SK-N-SH (cell line): ENCODE measurements at regions not wholly inside any gene's neighbourhood (a gene's known extent, or its start where the extent isn't known, plus 50 kb on each side); places are given as distances from the start of the nearest gene placed in this dataset.

Source experiments
- CTCF ChIA-PET: fragments of 300-600, 350-600 bp; formaldehyde crosslinking; extraction: SDS; loops from one replicate; lab custom pipeline; 2021; lab: Yijun Ruan, JAX
- POLR2A ChIA-PET: fragments of 350-600 bp; sonication (Branson Sonifier 250); formaldehyde crosslinking; extraction: SDS; loops from one replicate; lab custom pipeline; 2020; ENCODE audit warnings: antibody characterized with exemption, inconsistent platforms; lab: Yijun Ruan, JAX
- DNase-seq: peaks from one replicate; pipeline ENCODE4 v3.0.0; 2012
- H2AFZ ChIP-seq: fragments of 200-600 bp; sonication (generic); 2 replicates; pipeline ENCODE4 v1.8.1; 2016; ENCODE audit warnings: antibody characterized with exemption, mild to moderate bottlenecking, low read depth
- H3F3A ChIP-seq: fragments of 200-600 bp; sonication (generic); replicated peaks from 2 replicates; pipeline ENCODE3; 2016; ENCODE audit warnings: antibody characterized with exemption, mild to moderate bottlenecking; ENCODE audit not compliant: insufficient read depth
- H3K27ac ChIP-seq, 2 experiments: fragments of 200-500 bp in 1 of 2; fragments of 200-600 bp in 1 of 2; sonication (Bioruptor generic) in 1 of 2; sonication (generic), shearing (Covaris generic) in 1 of 2; 2 replicates each; pipeline versions ENCODE4 v1.5.1 to v1.6.1; 2014 to 2016; ENCODE audit warnings: low read depth in 2 of 2, inconsistent platforms in 1 of 2, low read length in 1 of 2, mild to moderate bottlenecking in 1 of 2, mixed read lengths in 1 of 2
- H3K27me3 ChIP-seq: fragments of 200-600 bp; sonication (generic), shearing (Covaris generic); 2 replicates; pipeline ENCODE4 v1.6.1; 2016; ENCODE audit warnings: mixed run types; ENCODE audit not compliant: insufficient read depth
- H3K36me3 ChIP-seq, 2 experiments: fragments of 200-500 bp in 1 of 2; fragments of 200-600 bp in 1 of 2; sonication (Bioruptor generic) in 1 of 2; sonication (generic) in 1 of 2; replicated peaks in 1 of 2; 2 replicates each; pipeline versions ENCODE3 to v1.5.1; 2014 to 2016; ENCODE audit warnings: low read length in 1 of 2, mild to moderate bottlenecking in 1 of 2; ENCODE audit not compliant: insufficient read depth in 2 of 2, control insufficient read depth in 1 of 2
- H3K4me1 ChIP-seq, 2 experiments: fragments of 200-500 bp in 1 of 2; fragments of 200-600 bp in 1 of 2; sonication (Bioruptor generic) in 1 of 2; sonication (generic), shearing (Covaris generic) in 1 of 2; 2 replicates each; pipeline versions ENCODE4 v1.5.1 to v1.6.1; 2014 to 2016; ENCODE audit warnings: low read depth in 1 of 2, low read length in 1 of 2, mixed run types in 1 of 2; ENCODE audit not compliant: insufficient read depth in 2 of 2, control insufficient read depth in 1 of 2
- H3K4me2 ChIP-seq: fragments of 200-600 bp; sonication (generic), shearing (Covaris generic); 2 replicates; pipeline ENCODE4 v1.6.1; 2017; ENCODE audit warnings: mixed run types
- H3K4me3 ChIP-seq, 2 experiments: fragments of 200-500 bp in 1 of 2; fragments of 200-600 bp in 1 of 2; sonication (Bioruptor generic) in 1 of 2; sonication (generic), shearing (Covaris generic) in 1 of 2; 2 replicates each; pipeline versions ENCODE4 v1.5.1 to v1.8.1; 2014 to 2016; ENCODE audit warnings: low read depth in 2 of 2, inconsistent platforms in 1 of 2, low read length in 1 of 2, mild to moderate bottlenecking in 1 of 2, mixed read lengths in 1 of 2, moderate library complexity in 1 of 2
- H3K79me2 ChIP-seq: fragments of 200-600 bp; sonication (generic); 2 replicates; pipeline ENCODE4 v1.8.1; 2017; ENCODE audit warnings: mild to moderate bottlenecking; ENCODE audit not compliant: insufficient read depth
- H3K9ac ChIP-seq: fragments of 200-600 bp; sonication (generic); 2 replicates; pipeline ENCODE4 v1.6.1; 2017; ENCODE audit warnings: mixed run types
- H3K9me2 ChIP-seq: fragments of 200-600 bp; sonication (generic); 2 replicates; pipeline ENCODE4 v1.6.1; 2017; ENCODE audit warnings: mixed run types
- H3K9me3 ChIP-seq: fragments of 200-600 bp; sonication (generic); 2 replicates; pipeline ENCODE4 v1.6.1; 2017; ENCODE audit warnings: mixed run types, mild to moderate bottlenecking, moderate library complexity
- H4K20me1 ChIP-seq: fragments of 200-600 bp; sonication (generic); 2 replicates; pipeline ENCODE4 v1.6.1; 2017; ENCODE audit warnings: mild to moderate bottlenecking, mixed run types; ENCODE audit not compliant: insufficient read depth
- EZH2phosphoT487 ChIP-seq: fragments of 200-600 bp; sonication (generic); IDR thresholded peaks from 2 replicates; pipeline ENCODE4 v1.6.1; 2017; ENCODE audit warnings: low read depth, mixed run types, mild to moderate bottlenecking, antibody characterized with exemption, moderate library complexity, borderline replicate concordance
- FOSL2 ChIP-seq: IDR thresholded peaks from 2 replicates; pipeline ENCODE4 v1.4.0; 2012; ENCODE audit warnings: low read depth, mild to moderate bottlenecking, moderate library complexity, borderline replicate concordance
- FOXM1 ChIP-seq: IDR thresholded peaks from 2 replicates; pipeline ENCODE4 v1.4.0; 2012; ENCODE audit warnings: low read depth, mild to moderate bottlenecking
- GABPA ChIP-seq: IDR thresholded peaks from 2 replicates; pipeline ENCODE4 v1.4.0; 2012; ENCODE audit warnings: low read depth, mild to moderate bottlenecking
- JUND ChIP-seq: IDR thresholded peaks from 2 replicates; pipeline ENCODE4 v1.4.0; 2012
- MEF2A ChIP-seq: IDR thresholded peaks from 2 replicates; pipeline ENCODE4 v1.4.0; 2012; ENCODE audit warnings: low read depth, borderline replicate concordance
- MXI1 ChIP-seq: IDR thresholded peaks from 2 replicates; pipeline ENCODE4 v1.6.1; 2012; ENCODE audit warnings: mild to moderate bottlenecking, low read depth, low read length, improper control_type of control experiment
- NRF1 ChIP-seq: IDR thresholded peaks from 2 replicates; pipeline ENCODE4 v1.6.1; 2012; ENCODE audit warnings: low read depth, mild to moderate bottlenecking, low read length
- RAD21 ChIP-seq: IDR thresholded peaks from 2 replicates; pipeline ENCODE4 v1.6.1; 2012; ENCODE audit warnings: mild to moderate bottlenecking, low read length
- RCOR1 ChIP-seq: fragments of 150-350 bp; IDR thresholded peaks from 2 replicates; pipeline ENCODE4 v1.6.1; 2017; ENCODE audit warnings: antibody characterized with exemption, low read length
- RFX5 ChIP-seq: IDR thresholded peaks from 2 replicates; pipeline ENCODE4 v1.6.1; 2012; ENCODE audit warnings: mild to moderate bottlenecking, improper control_type of control experiment, low read length
- RXRA ChIP-seq: IDR thresholded peaks from 2 replicates; pipeline ENCODE4 v1.4.0; 2012; ENCODE audit warnings: low read depth, mild to moderate bottlenecking, borderline replicate concordance
- SIN3A ChIP-seq: IDR thresholded peaks from 2 replicates; pipeline ENCODE4 v1.6.1; 2012; ENCODE audit warnings: low read depth, mild to moderate bottlenecking, low read length, moderate library complexity, borderline replicate concordance
- TAF1 ChIP-seq: IDR thresholded peaks from 2 replicates; pipeline ENCODE4 v1.6.1; 2012; ENCODE audit warnings: low read depth, mild to moderate bottlenecking, low read length, moderate library complexity, borderline replicate concordance
- TEAD4 ChIP-seq: IDR thresholded peaks from 2 replicates; pipeline ENCODE4 v1.4.0; 2012; ENCODE audit warnings: mild to moderate bottlenecking, borderline replicate concordance; ENCODE audit not compliant: insufficient read depth
- WGBS: methylation state at CpG from one replicate; pipeline ENCODE4 v1.1.6; 2017; ENCODE audit warnings: low lambda C conversion rate; 5-methylcytosine and 5-hydroxymethylcytosine counted together
- TF ChIP-seq, protein P1 (sequence below): IDR thresholded peaks from 2 replicates; pipeline ENCODE4 v1.4.0; 2012; ENCODE audit warnings: low read depth, borderline replicate concordance
- TF ChIP-seq, protein P2 (sequence below): IDR thresholded peaks from 2 replicates; pipeline ENCODE4 v1.4.0; 2012; ENCODE audit warnings: low read depth, borderline replicate concordance
- TF ChIP-seq, protein P3 (sequence below): fragments of 150-350 bp; IDR thresholded peaks from 2 replicates; pipeline ENCODE4 v1.6.1; 2017; ENCODE audit warnings: antibody characterized with exemption, low read length, low read depth, borderline replicate concordance

DNA sequence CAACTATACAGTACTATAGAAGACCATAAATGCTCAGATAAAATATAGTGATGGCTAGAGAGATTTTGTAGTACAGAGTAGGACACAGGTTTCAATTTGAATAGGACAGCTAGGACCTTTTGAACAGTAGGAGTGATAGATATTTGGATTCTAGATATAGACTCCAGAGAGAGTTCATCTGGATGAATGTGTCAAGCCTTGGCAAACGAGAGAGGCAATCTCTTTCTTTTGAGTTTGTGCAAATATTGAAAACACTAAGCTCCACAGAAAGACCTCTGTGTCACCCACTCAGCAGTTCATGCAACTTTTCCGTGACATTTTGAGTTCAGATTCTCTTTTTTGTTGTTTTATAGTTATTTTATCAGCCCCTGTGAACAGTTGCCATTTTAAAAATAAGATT lies 834.3 kb upstream of the COBL start:
- Histone ChIP-seq H4K20me1 (no peaks in the 10 kb centered on the region), H3K27ac (no peak overlapping the region), H2AFZ (no peak overlapping the region), H3F3A (no peaks in the 10 kb centered on the region), H3K27me3 (no peaks in the 10 kb centered on the region), H3K4me1 (no peaks in the 10 kb centered on the region), H3K4me3 (no peak overlapping the region), H3K36me3 (no peaks in the 10 kb centered on the region), H3K79me2 (no peaks in the 10 kb centered on the region), H3K9me3 (no peaks in the 10 kb centered on the region), H3K9ac (no peak overlapping the region), H3K9me2 (no peaks in the 10 kb centered on the region), H3K4me2 (no peak overlapping the region)
- no peak for TF ChIP-seq RXRA
- TF ChIP-seq MXI1 = no peak
- TF ChIP-seq, protein P1, sequence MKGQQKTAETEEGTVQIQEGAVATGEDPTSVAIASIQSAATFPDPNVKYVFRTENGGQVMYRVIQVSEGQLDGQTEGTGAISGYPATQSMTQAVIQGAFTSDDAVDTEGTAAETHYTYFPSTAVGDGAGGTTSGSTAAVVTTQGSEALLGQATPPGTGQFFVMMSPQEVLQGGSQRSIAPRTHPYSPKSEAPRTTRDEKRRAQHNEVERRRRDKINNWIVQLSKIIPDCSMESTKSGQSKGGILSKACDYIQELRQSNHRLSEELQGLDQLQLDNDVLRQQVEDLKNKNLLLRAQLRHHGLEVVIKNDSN = no peak
- TF ChIP-seq, protein P2, sequence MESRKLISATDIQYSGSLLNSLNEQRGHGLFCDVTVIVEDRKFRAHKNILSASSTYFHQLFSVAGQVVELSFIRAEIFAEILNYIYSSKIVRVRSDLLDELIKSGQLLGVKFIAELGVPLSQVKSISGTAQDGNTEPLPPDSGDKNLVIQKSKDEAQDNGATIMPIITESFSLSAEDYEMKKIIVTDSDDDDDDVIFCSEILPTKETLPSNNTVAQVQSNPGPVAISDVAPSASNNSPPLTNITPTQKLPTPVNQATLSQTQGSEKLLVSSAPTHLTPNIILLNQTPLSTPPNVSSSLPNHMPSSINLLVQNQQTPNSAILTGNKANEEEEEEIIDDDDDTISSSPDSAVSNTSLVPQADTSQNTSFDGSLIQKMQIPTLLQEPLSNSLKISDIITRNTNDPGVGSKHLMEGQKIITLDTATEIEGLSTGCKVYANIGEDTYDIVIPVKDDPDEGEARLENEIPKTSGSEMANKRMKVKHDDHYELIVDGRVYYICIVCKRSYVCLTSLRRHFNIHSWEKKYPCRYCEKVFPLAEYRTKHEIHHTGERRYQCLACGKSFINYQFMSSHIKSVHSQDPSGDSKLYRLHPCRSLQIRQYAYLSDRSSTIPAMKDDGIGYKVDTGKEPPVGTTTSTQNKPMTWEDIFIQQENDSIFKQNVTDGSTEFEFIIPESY = no peak
- no peak for DNase-seq
- CTCF ChIA-PET = interaction anchor here (1.1 kb wide), 1 partner anchor 18 kb away, joined by 4 read pairs; no protein-coding TSS in a partner anchor
- 8% methylated on average over 2 of the region's 2 CpGs for WGBS
- POLR2A ChIA-PET = no interaction called here

DNA sequence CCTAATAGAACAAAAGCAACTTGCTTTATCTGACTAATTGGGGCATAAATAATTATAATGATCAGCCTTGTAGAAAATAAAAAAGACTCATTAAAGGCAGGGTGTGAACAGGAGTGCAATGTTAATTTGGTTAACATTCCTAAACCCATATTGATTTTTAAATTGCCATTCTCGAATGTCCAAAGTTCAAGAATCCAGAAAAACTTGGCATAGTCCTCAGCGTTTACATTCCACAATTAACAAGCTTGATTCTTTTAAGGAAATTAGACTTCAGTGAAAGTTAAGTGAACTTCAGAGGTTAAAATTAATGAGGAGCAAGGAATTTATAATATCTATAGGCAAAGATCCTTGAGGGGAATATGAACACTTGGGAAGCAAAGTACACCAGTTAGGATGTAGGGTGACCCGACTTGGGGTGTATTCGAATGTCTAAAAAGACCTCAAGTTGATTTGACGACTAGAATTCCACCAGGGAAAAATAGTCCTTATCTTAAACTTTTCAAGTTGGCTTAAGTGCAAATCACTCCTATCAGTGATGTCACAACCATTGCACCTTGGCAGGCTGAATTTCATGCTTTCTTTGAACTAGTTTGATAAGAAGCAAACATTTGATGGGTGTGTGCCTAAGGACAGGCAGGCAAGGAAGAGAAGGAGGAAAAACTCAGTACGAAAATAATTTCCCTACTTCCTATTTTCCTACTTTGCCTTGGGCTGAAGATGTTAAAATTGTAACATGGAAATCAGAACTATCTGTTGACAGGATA lies 830.4 kb upstream of the COBL start:
- Histone ChIP-seq H3K9me2 (no peaks in the 10 kb centered on the region), H3K4me1 (no peaks in the 10 kb centered on the region), H3K36me3 (no peaks in the 10 kb centered on the region), H3K27ac (no peak overlapping the region), H3F3A (no peaks in the 10 kb centered on the region), H3K9me3 (no peaks in the 10 kb centered on the region), H3K4me3 (no peak overlapping the region), H4K20me1 (no peaks in the 10 kb centered on the region), H3K79me2 (no peaks in the 10 kb centered on the region), H3K9ac (no peak overlapping the region), H3K27me3 (no peaks in the 10 kb centered on the region), H2AFZ (no peak overlapping the region), H3K4me2 (no peak overlapping the region)
- POLR2A ChIA-PET = no interaction called here
- DNase-seq = no peak
- TF ChIP-seq JUND (no peak), FOXM1 (no peak), RAD21 (no peak), TAF1 (no peak), FOSL2 (no peak), EZH2phosphoT487 (no peak), NRF1 (no peak), RCOR1 (no peak), TEAD4 (no peak), MEF2A (no peak), SIN3A (no peak), GABPA (no peak), RFX5 (no peak), MXI1 (no peak)
- TF ChIP-seq, protein P1 = no peak
- TF ChIP-seq, protein P2 = no peak
- TF ChIP-seq, protein P3, sequence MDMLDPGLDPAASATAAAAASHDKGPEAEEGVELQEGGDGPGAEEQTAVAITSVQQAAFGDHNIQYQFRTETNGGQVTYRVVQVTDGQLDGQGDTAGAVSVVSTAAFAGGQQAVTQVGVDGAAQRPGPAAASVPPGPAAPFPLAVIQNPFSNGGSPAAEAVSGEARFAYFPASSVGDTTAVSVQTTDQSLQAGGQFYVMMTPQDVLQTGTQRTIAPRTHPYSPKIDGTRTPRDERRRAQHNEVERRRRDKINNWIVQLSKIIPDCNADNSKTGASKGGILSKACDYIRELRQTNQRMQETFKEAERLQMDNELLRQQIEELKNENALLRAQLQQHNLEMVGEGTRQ = no peak
- WGBS = 16% methylated on average over 6 of the region's 6 CpGs
- CTCF ChIA-PET = interaction anchor here (1.3 kb wide), 1 partner anchor 20 kb away, joined by 4 read pairs; no protein-coding TSS in a partner anchor
